ENCODE measurements at regions not wholly inside any gene's neighbourhood (a gene's known extent, or its start where the extent isn't known, plus 50 kb on each side); places are given as distances from the start of the nearest gene placed in this dataset.

- CTCF ChIA-PET: interaction anchor here (0.6 kb wide), 1 partner anchor 429 kb away, joined by 3 read pairs; no protein-coding TSS in a partner anchor
- DNase-seq (ENCODE audit: unreplicated experiment): no peak
- POLR2A ChIA-PET: no interaction called here
- intact Hi-C loops (cut with micrococcal nuclease): no loop called here
- Mint-ChIP-seq H3K4me1 (ENCODE audit: insufficient read depth, unreplicated experiment) (no peaks in the 10 kb centered on the region), H3K27ac (ENCODE audit: low read depth, unreplicated experiment) (no peak overlapping the region), H3K27me3 (ENCODE audit: insufficient read depth, unreplicated experiment) (no peaks in the 10 kb centered on the region), H3K9me3 (ENCODE audit: unreplicated experiment) (peaks cover 8% of the 10 kb centered on the region), H3K4me3 (ENCODE audit: unreplicated experiment) (no peak overlapping the region), H3K36me3 (ENCODE audit: insufficient read depth, unreplicated experiment) (no peaks in the 10 kb centered on the region)
- no TSS peak for BruUV-seq (replicated peaks)
- no peak for TF ChIP-seq CTCF (IDR thresholded peaks at IDR 0.05; ENCODE audit: unreplicated experiment)
Measured at GRCh38 chr12:58678753-58679152, 241.6 kb downstream of the LRIG3 start.

- Mint-ChIP-seq H3K36me3 (ENCODE audit: insufficient read depth, unreplicated experiment) (no peaks in the 10 kb centered on the region), H3K27me3 (ENCODE audit: insufficient read depth, unreplicated experiment) (no peaks in the 10 kb centered on the region), H3K27ac (ENCODE audit: low read depth, unreplicated experiment) (no peak overlapping the region), H3K4me1 (ENCODE audit: insufficient read depth, unreplicated experiment) (no peaks in the 10 kb centered on the region), H3K4me3 (ENCODE audit: unreplicated experiment) (no peak overlapping the region), H3K9me3 (ENCODE audit: unreplicated experiment) (peaks cover 8% of the 10 kb centered on the region)
- no peak for DNase-seq (ENCODE audit: unreplicated experiment)
- ChIA-PET CTCF (interaction anchor here (0.7 kb wide), 1 partner anchor 1584 kb away, joined by 3 read pairs; no protein-coding TSS in a partner anchor), POLR2A (no interaction called here)
- no peak for TF ChIP-seq CTCF (IDR thresholded peaks at IDR 0.05; ENCODE audit: unreplicated experiment)
- no TSS peak for BruUV-seq (replicated peaks)
- intact Hi-C loops (cut with micrococcal nuclease): no loop called here
Measured at GRCh38 chr12:58681730-58682129, 238.6 kb downstream of the LRIG3 start.

- Mint-ChIP-seq H3K27me3 (ENCODE audit: insufficient read depth, unreplicated experiment) (no peaks in the 10 kb centered on the region), H3K27ac (ENCODE audit: low read depth, unreplicated experiment) (no peak overlapping the region), H3K9me3 (ENCODE audit: unreplicated experiment) (peaks cover 27% of the 10 kb centered on the region), H3K4me3 (ENCODE audit: unreplicated experiment) (no peak overlapping the region), H3K36me3 (ENCODE audit: insufficient read depth, unreplicated experiment) (no peaks in the 10 kb centered on the region), H3K4me1 (ENCODE audit: insufficient read depth, unreplicated experiment) (no peaks in the 10 kb centered on the region)
- POLR2A ChIA-PET: no interaction called here
- TF ChIP-seq CTCF (IDR thresholded peaks at IDR 0.05; ENCODE audit: unreplicated experiment): no peak
- BruUV-seq (replicated peaks): no TSS peak
- intact Hi-C loops (cut with micrococcal nuclease): no loop called here
- CTCF ChIA-PET: no interaction called here
- DNase-seq (ENCODE audit: unreplicated experiment): no peak
Measured at GRCh38 chr12:58695263-58695662, 225.0 kb downstream of the LRIG3 start.

- Mint-ChIP-seq H3K4me1 (ENCODE audit: insufficient read depth, unreplicated experiment) (no peaks in the 10 kb centered on the region), H3K27ac (ENCODE audit: low read depth, unreplicated experiment) (no peak overlapping the region), H3K27me3 (ENCODE audit: insufficient read depth, unreplicated experiment) (no peaks in the 10 kb centered on the region), H3K4me3 (ENCODE audit: unreplicated experiment) (no peak overlapping the region), H3K36me3 (ENCODE audit: insufficient read depth, unreplicated experiment) (no peaks in the 10 kb centered on the region), H3K9me3 (ENCODE audit: unreplicated experiment) (no peaks in the 10 kb centered on the region)
- no peak for DNase-seq (ENCODE audit: unreplicated experiment)
- no TSS peak for BruUV-seq (replicated peaks)
- CTCF ChIA-PET: interaction anchor here (0.6 to 0.7 kb wide), 2 partner anchors 155 to 1459 kb away, joined by 3 to 4 read pairs; no protein-coding TSS in a partner anchor
- POLR2A ChIA-PET: no interaction called here
- intact Hi-C loops (cut with micrococcal nuclease): no loop called here
- TF ChIP-seq CTCF (IDR thresholded peaks at IDR 0.05; ENCODE audit: unreplicated experiment): no peak
Measured at GRCh38 chr12:58701536-58701935, 218.8 kb downstream of the LRIG3 start.

All from MCF 10A (cell line).